ENCODE measurements at regions not wholly inside any gene's neighbourhood (a gene's known extent, or its start where the extent isn't known, plus 50 kb on each side); places are given as distances from the start of the nearest gene placed in this dataset.

DNA sequence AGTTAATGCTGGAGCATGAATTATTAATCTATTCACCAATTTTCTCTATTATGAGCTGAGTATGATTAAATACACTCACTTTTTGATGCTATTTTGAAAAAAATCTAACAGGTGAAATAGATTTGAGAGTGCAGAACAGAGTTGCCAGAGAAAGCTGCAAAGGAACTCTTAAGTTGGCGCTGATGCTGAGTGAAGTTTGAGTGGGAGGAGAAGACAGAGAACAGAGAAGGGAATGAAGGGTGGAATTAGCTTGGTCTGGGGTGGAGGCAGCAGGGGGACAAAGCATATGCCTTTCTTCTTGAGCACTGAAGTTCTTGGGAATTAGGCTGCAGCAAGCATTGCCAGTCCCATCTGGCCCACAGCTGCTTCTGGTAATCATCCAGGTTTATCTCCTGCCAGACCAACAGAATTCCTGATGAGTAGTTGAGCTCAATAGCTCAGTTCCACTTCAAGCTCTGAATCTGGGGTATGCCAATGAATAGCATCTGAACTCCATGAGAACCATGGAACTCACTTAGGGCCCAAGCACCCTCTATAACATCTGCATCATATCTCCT, 290.1 kb downstream of the HINT1 start:
- no TSS peak for BruUV-seq (replicated peaks)
- in situ Hi-C loops (cut with MboI) (loop anchor here (25.0 kb wide), 1 partner anchor 512 kb away; no protein-coding TSS in a partner anchor), intact Hi-C loops (cut with micrococcal nuclease) (no loop called here)
- no peak overlapping the region for H3K9ac ChIP-seq (ENCODE audit: insufficient read depth in 1 of 2, low read depth in 2 of 2, low read length in 2 of 2)
- H3K36me3 ChIP-seq (ENCODE audit: control insufficient read depth, insufficient read depth, low read length): no peaks in the 10 kb centered on the region
- no peak overlapping the region for H3K27ac ChIP-seq (ENCODE audit: extremely low read depth, low read depth, low read length)
- no peaks in the 10 kb centered on the region for H3K9me3 ChIP-seq (replicated peaks; ENCODE audit: control insufficient read depth, insufficient read depth, low read depth, low read length)
- DNase-seq (ENCODE audit: extremely low read depth in 1 of 4, low spot score in 3 of 4) (no peak), FAIRE-seq (no peak), ATAC-seq (no peak)
- H3K9me1 ChIP-seq (ENCODE audit: control insufficient read depth, insufficient read depth, low read length): no peaks in the 10 kb centered on the region
- no peaks in the 10 kb centered on the region for H3K79me2 ChIP-seq (ENCODE audit: control insufficient read depth, insufficient read depth, low read length)
- H4K20me1 ChIP-seq (replicated peaks; ENCODE audit: control insufficient read depth, insufficient read depth, low read length): no peaks in the 10 kb centered on the region
- 0% methylated on average over 1 of the region's 1 CpG for WGBS (ENCODE audit: insufficient coverage, low coverage, missing lambda C conversion rate)
- POLR2A ChIA-PET: no interaction called here
- H3K4me3 ChIP-seq: no peak overlapping the region
- TF ChIP-seq, protein P1, sequence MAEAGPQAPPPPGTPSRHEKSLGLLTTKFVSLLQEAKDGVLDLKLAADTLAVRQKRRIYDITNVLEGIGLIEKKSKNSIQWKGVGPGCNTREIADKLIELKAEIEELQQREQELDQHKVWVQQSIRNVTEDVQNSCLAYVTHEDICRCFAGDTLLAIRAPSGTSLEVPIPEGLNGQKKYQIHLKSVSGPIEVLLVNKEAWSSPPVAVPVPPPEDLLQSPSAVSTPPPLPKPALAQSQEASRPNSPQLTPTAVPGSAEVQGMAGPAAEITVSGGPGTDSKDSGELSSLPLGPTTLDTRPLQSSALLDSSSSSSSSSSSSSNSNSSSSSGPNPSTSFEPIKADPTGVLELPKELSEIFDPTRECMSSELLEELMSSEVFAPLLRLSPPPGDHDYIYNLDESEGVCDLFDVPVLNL (CRISPR knock-in tag; IDR thresholded peaks at IDR 0.05; ENCODE audit: low read depth): no peak
- TF ChIP-seq MEF2D (tag; conservative IDR thresholded peaks at IDR 0.05; ENCODE audit: low read depth) (no peak), POU5F1 (IDR thresholded peaks at IDR 0.05; ENCODE audit: borderline replicate concordance, low read depth, low read length, partially characterized antibody) (no peak), NR2F6 (CRISPR knock-in tag; IDR thresholded peaks at IDR 0.05) (no peak), ZNF436 (CRISPR knock-in tag; IDR thresholded peaks at IDR 0.05) (no peak), KAT8 (IDR thresholded peaks at IDR 0.05; ENCODE audit: low read depth) (no peak), ZNF263 (CRISPR knock-in tag; IDR thresholded peaks at IDR 0.05; ENCODE audit: borderline replicate concordance) (no peak), RAD21 (CRISPR knock-in tag; conservative IDR thresholded peaks at IDR 0.05 in 1 of 2, IDR thresholded peaks at IDR 0.05 in 1 of 2) (no peak), TBP (optimal IDR thresholded peaks at IDR 0.05; ENCODE audit: low read depth, low read length) (no peak), POLR3G (IDR thresholded peaks at IDR 0.05; ENCODE audit: extremely low read depth, insufficient read length, insufficient replicate concordance) (no peak), KDM1A (IDR thresholded peaks at IDR 0.05) (no peak), ZC3H4 (CRISPR knock-in tag; IDR thresholded peaks at IDR 0.05; ENCODE audit: borderline replicate concordance) (no peak), IRF2 (CRISPR knock-in tag; IDR thresholded peaks at IDR 0.05) (no peak), TCF7L2 (IDR thresholded peaks at IDR 0.05; ENCODE audit: low read depth, low read length) (no peak), ZNF695 (CRISPR knock-in tag; IDR thresholded peaks at IDR 0.05) (no peak)
- TF ChIP-seq, protein P2, sequence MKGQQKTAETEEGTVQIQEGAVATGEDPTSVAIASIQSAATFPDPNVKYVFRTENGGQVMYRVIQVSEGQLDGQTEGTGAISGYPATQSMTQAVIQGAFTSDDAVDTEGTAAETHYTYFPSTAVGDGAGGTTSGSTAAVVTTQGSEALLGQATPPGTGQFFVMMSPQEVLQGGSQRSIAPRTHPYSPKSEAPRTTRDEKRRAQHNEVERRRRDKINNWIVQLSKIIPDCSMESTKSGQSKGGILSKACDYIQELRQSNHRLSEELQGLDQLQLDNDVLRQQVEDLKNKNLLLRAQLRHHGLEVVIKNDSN (CRISPR knock-in tag; IDR thresholded peaks at IDR 0.05): no peak
- CTCF ChIA-PET (ENCODE audit: low intra/inter-chr PET ratio): no interaction called here
- H3K4me2 ChIP-seq (ENCODE audit: insufficient read depth, low read length): no peak overlapping the region
- H2AFZ ChIP-seq (ENCODE audit: low read depth, low read length): no peak overlapping the region
- H3K4me1 ChIP-seq (replicated peaks in 1 of 2; ENCODE audit: control insufficient read depth in 2 of 2, insufficient read depth in 2 of 2, low read length in 2 of 2): no peaks in the 10 kb centered on the region
- no peaks in the 10 kb centered on the region for H3K27me3 ChIP-seq (ENCODE audit: control insufficient read depth in 2 of 2, insufficient read depth in 2 of 2, low read length in 2 of 2)
